ENCODE measurements at regions not wholly inside any gene's neighbourhood (a gene's known extent, or its start where the extent isn't known, plus 50 kb on each side); places are given as distances from the start of the nearest gene placed in this dataset.
A peak's percentile ranks its signal among the peaks of the same experiment; 100 is the strongest.

- no peaks in the 10 kb centered on the region for H3K27me3 ChIP-seq (ENCODE audit: insufficient read depth, low read length)
- H3K4me1 ChIP-seq (ENCODE audit: insufficient read depth, low read length) = peaks cover 12% of the 10 kb centered on the region
- no peak overlapping the region for H2AFZ ChIP-seq (ENCODE audit: low read depth, low read length)
- H3K9me3 ChIP-seq (ENCODE audit: low read length) = no peaks in the 10 kb centered on the region
- no peak overlapping the region for H3K4me3 ChIP-seq (ENCODE audit: low read length)
- H3K36me3 ChIP-seq (ENCODE audit: insufficient read depth, low read length) = no peaks in the 10 kb centered on the region
Measured at GRCh38 chr3:107945417-107946094, 145.3 kb downstream of the CD47 start.

GRCh38 chr3:107943786-107944523 is 146.9 kb downstream of the CD47 start:
- Histone ChIP-seq H3K4me1 (ENCODE audit: insufficient read depth, low read length) (peaks cover 16% of the 10 kb centered on the region), H3K4me3 (ENCODE audit: low read length) (no peak overlapping the region), H3K36me3 (ENCODE audit: insufficient read depth, low read length) (no peaks in the 10 kb centered on the region), H2AFZ (ENCODE audit: low read depth, low read length) (no peak overlapping the region), H3K27me3 (ENCODE audit: insufficient read depth, low read length) (no peaks in the 10 kb centered on the region), H3K9me3 (ENCODE audit: low read length) (no peaks in the 10 kb centered on the region)

- Histone ChIP-seq H2AFZ (ENCODE audit: low read depth, low read length) (no peak overlapping the region), H3K36me3 (ENCODE audit: insufficient read depth, low read length) (no peaks in the 10 kb centered on the region), H3K27me3 (ENCODE audit: insufficient read depth, low read length) (no peaks in the 10 kb centered on the region), H3K9me3 (ENCODE audit: low read length) (no peaks in the 10 kb centered on the region), H3K4me3 (ENCODE audit: low read length) (no peak overlapping the region), H3K4me1 (ENCODE audit: insufficient read depth, low read length) (peaks cover 13% of the 10 kb centered on the region)
Measured at GRCh38 chr3:107942951-107943749, 147.7 kb downstream of the CD47 start.

- Histone ChIP-seq H3K4me3 (ENCODE audit: low read length) (no peak overlapping the region), H3K4me1 (ENCODE audit: insufficient read depth, low read length) (peaks cover 13% of the 10 kb centered on the region), H2AFZ (ENCODE audit: low read depth, low read length) (no peak overlapping the region), H3K27me3 (ENCODE audit: insufficient read depth, low read length) (no peaks in the 10 kb centered on the region), H3K36me3 (ENCODE audit: insufficient read depth, low read length) (no peaks in the 10 kb centered on the region), H3K9me3 (ENCODE audit: low read length) (no peaks in the 10 kb centered on the region)
Measured at GRCh38 chr3:107942244-107942643, 148.6 kb downstream of the CD47 start.

GRCh38 chr3:107939691-107940442 is 151.0 kb downstream of the CD47 start:
- H3K27me3 ChIP-seq (ENCODE audit: insufficient read depth, low read length) = no peaks in the 10 kb centered on the region
- no peaks in the 10 kb centered on the region for H3K36me3 ChIP-seq (ENCODE audit: insufficient read depth, low read length)
- peaks cover 13% of the 10 kb centered on the region for H3K4me1 ChIP-seq (ENCODE audit: insufficient read depth, low read length)
- H2AFZ ChIP-seq (ENCODE audit: low read depth, low read length) = no peak overlapping the region
- no peaks in the 10 kb centered on the region for H3K9me3 ChIP-seq (ENCODE audit: low read length)
- no peak overlapping the region for H3K4me3 ChIP-seq (ENCODE audit: low read length)

- H3K9me3 ChIP-seq (ENCODE audit: low read length) = peaks cover 2% of the 10 kb centered on the region
- H2AFZ ChIP-seq (ENCODE audit: low read depth, low read length) = no peak overlapping the region
- peaks cover 13% of the 10 kb centered on the region for H3K4me1 ChIP-seq (ENCODE audit: insufficient read depth, low read length)
- no peaks in the 10 kb centered on the region for H3K36me3 ChIP-seq (ENCODE audit: insufficient read depth, low read length)
- no peak overlapping the region for H3K4me3 ChIP-seq (ENCODE audit: low read length)
- no peaks in the 10 kb centered on the region for H3K27me3 ChIP-seq (ENCODE audit: insufficient read depth, low read length)
Measured at GRCh38 chr3:107938143-107938542, 152.7 kb downstream of the CD47 start.

GRCh38 chr3:107934808-107935207 is 156.0 kb downstream of the CD47 start:
- H3K27me3 ChIP-seq (ENCODE audit: insufficient read depth, low read length) = no peaks in the 10 kb centered on the region
- peaks cover 4% of the 10 kb centered on the region for H3K4me1 ChIP-seq (ENCODE audit: insufficient read depth, low read length)
- H3K4me3 ChIP-seq (ENCODE audit: low read length) = no peak overlapping the region
- H2AFZ ChIP-seq (ENCODE audit: low read depth, low read length) = no peak overlapping the region
- no peaks in the 10 kb centered on the region for H3K36me3 ChIP-seq (ENCODE audit: insufficient read depth, low read length)
- peaks cover 2% of the 10 kb centered on the region for H3K9me3 ChIP-seq (ENCODE audit: low read length)

- Histone ChIP-seq H3K4me1 (ENCODE audit: insufficient read depth, low read length) (no peaks in the 10 kb centered on the region), H2AFZ (ENCODE audit: low read depth, low read length) (no peak overlapping the region), H3K4me3 (ENCODE audit: low read length) (no peak overlapping the region), H3K36me3 (ENCODE audit: insufficient read depth, low read length) (no peaks in the 10 kb centered on the region), H3K9me3 (ENCODE audit: low read length) (peaks cover 2% of the 10 kb centered on the region), H3K27me3 (ENCODE audit: insufficient read depth, low read length) (no peaks in the 10 kb centered on the region)
Measured at GRCh38 chr3:107933450-107933849, 157.4 kb downstream of the CD47 start.

GRCh38 chr3:107931326-107931725 is 159.5 kb downstream of the CD47 start:
- no peaks in the 10 kb centered on the region for H3K4me1 ChIP-seq (ENCODE audit: insufficient read depth, low read length)
- H3K27me3 ChIP-seq (ENCODE audit: insufficient read depth, low read length) = no peaks in the 10 kb centered on the region
- no peak overlapping the region for H2AFZ ChIP-seq (ENCODE audit: low read depth, low read length)
- no peaks in the 10 kb centered on the region for H3K36me3 ChIP-seq (ENCODE audit: insufficient read depth, low read length)
- H3K9me3 ChIP-seq (ENCODE audit: low read length) = peaks cover 2% of the 10 kb centered on the region
- no peak overlapping the region for H3K4me3 ChIP-seq (ENCODE audit: low read length)

GRCh38 chr3:107929088-107929487 is 161.7 kb downstream of the CD47 start:
- Histone ChIP-seq H3K4me1 (ENCODE audit: insufficient read depth, low read length) (peaks cover under 1% of the 10 kb centered on the region), H3K4me3 (ENCODE audit: low read length) (no peak overlapping the region), H3K9me3 (ENCODE audit: low read length) (no peaks in the 10 kb centered on the region), H3K36me3 (ENCODE audit: insufficient read depth, low read length) (no peaks in the 10 kb centered on the region), H3K27me3 (ENCODE audit: insufficient read depth, low read length) (no peaks in the 10 kb centered on the region), H2AFZ (ENCODE audit: low read depth, low read length) (no peak overlapping the region)

- Histone ChIP-seq H2AFZ (ENCODE audit: low read depth, low read length) (peak overlapping the region; percentile 54), H3K4me1 (ENCODE audit: insufficient read depth, low read length) (peaks cover 8% of the 10 kb centered on the region), H3K4me3 (ENCODE audit: low read length) (peak overlapping the region; percentile 47), H3K9me3 (ENCODE audit: low read length) (no peaks in the 10 kb centered on the region), H3K36me3 (ENCODE audit: insufficient read depth, low read length) (no peaks in the 10 kb centered on the region), H3K27me3 (ENCODE audit: insufficient read depth, low read length) (no peaks in the 10 kb centered on the region)
Measured at GRCh38 chr3:107928084-107928445, 162.8 kb downstream of the CD47 start.

GRCh38 chr3:107927361-107928083 is 163.3 kb downstream of the CD47 start:
- Histone ChIP-seq H3K36me3 (ENCODE audit: insufficient read depth, low read length) (no peaks in the 10 kb centered on the region), H3K9me3 (ENCODE audit: low read length) (no peaks in the 10 kb centered on the region), H3K27me3 (ENCODE audit: insufficient read depth, low read length) (no peaks in the 10 kb centered on the region), H2AFZ (ENCODE audit: low read depth, low read length) (peak overlapping the region; percentile 54), H3K4me3 (ENCODE audit: low read length) (peak overlapping the region; percentile 47), H3K4me1 (ENCODE audit: insufficient read depth, low read length) (peaks cover 8% of the 10 kb centered on the region)
